SK-N-SH (cell line): ENCODE measurements at regions not wholly inside any gene's neighbourhood (a gene's known extent, or its start where the extent isn't known, plus 50 kb on each side); places are given as distances from the start of the nearest gene placed in this dataset.

Experiments
- RCOR1 ChIP-seq: fragments of 150-350 bp; IDR thresholded peaks from 2 replicates; pipeline ENCODE4 v1.6.1; 2017; ENCODE audit warnings: antibody characterized with exemption, low read length
- TCF12 ChIP-seq: IDR thresholded peaks from 2 replicates; pipeline ENCODE4 v1.4.0; 2012

DNA sequence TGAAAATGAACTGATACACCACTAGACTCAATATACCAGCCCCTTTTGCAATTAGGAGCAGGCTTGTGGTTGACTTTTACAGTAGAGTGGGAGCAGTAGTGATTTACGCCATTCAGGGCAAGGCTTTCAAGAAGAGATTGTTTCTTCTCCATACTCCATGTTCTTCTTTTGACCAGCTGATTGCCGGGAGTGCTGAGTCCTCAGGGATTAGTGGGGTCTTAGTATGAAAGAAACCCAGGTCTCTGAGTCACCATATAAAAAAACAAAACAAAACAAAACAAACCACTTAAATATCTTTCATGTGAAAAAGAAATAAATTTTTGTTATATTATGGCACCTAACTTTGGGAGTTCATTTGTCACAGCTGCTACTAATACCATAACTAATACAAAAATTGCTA, 465.6 kb upstream of the TRIB2 start:
- TF ChIP-seq RCOR1 (no peak), TCF12 (no peak)
